SK-N-SH treated with all-trans-retinoic acid at 6 μM for 48 hours (cell line): ENCODE measurements at regions not wholly inside any gene's neighbourhood (a gene's known extent, or its start where the extent isn't known, plus 50 kb on each side); places are given as distances from the start of the nearest gene placed in this dataset.

Source experiments
- ATAC-seq: fragments of 200-7000 bp; cut with Tn5 transposase; 3 replicates; pipeline ENCODE4 v1.9.1; 2020; ENCODE audit warnings: mild to moderate bottlenecking, moderate library complexity
- ARNTL ChIP-seq: fragments of 450-650 bp; formaldehyde crosslinking; IDR thresholded peaks from 2 replicates; pipeline ENCODE4 v1.5.0; 2020; ENCODE audit warnings: low read depth, mild to moderate bottlenecking, moderate library complexity, borderline replicate concordance
- BACH2 ChIP-seq: fragments of 250-450 bp; sonication (Bioruptor Pico); IDR thresholded peaks from 2 replicates; pipeline ENCODE4 v1.9.0; 2021; ENCODE audit warnings: mild to moderate bottlenecking, borderline replicate concordance
- CREB5 ChIP-seq: fragments of 250-450 bp; sonication (Bioruptor Pico); IDR thresholded peaks from 2 replicates; pipeline ENCODE4 v1.5.1; 2020; ENCODE audit warnings: low read depth, mild to moderate bottlenecking, moderate library complexity
- CSRNP3 ChIP-seq: fragments of 250-450 bp; sonication (Bioruptor Pico); IDR thresholded peaks from 2 replicates; pipeline ENCODE4 v1.5.1; 2021; ENCODE audit warnings: mild to moderate bottlenecking, moderate library complexity
- ESRRG ChIP-seq: fragments of 250-450 bp; sonication (Bioruptor Pico); IDR thresholded peaks from 2 replicates; pipeline ENCODE4 v1.6.1; 2021; ENCODE audit warnings: mild to moderate bottlenecking
- GLIS3 ChIP-seq: fragments of 250-450 bp; sonication (Bioruptor Pico); IDR thresholded peaks from 2 replicates; pipeline ENCODE4 v1.5.0; 2020; ENCODE audit warnings: mild to moderate bottlenecking, moderate library complexity
- ISL1 ChIP-seq: fragments of 250-450 bp; sonication (Bioruptor Pico); IDR thresholded peaks from 2 replicates; pipeline ENCODE4 v2.1.2; 2022; ENCODE audit warnings: mild to moderate bottlenecking, moderate library complexity
- OSR1 ChIP-seq: fragments of 250-450 bp; sonication (Bioruptor Pico); IDR thresholded peaks from 2 replicates; pipeline ENCODE4 v1.8.0; 2022; ENCODE audit warnings: moderate library complexity, mild to moderate bottlenecking, inconsistent platforms
- PATZ1 ChIP-seq: fragments of 250-450 bp; sonication (Bioruptor Pico); IDR thresholded peaks from 2 replicates; pipeline ENCODE4 v1.8.0; 2020; ENCODE audit warnings: mild to moderate bottlenecking, moderate library complexity, borderline replicate concordance
- PPARA ChIP-seq: fragments of 250-450 bp; sonication (Bioruptor Pico); IDR thresholded peaks from 2 replicates; pipeline ENCODE4 v1.5.0; 2020; ENCODE audit warnings: mild to moderate bottlenecking, borderline replicate concordance
- RARB ChIP-seq: fragments of 250-450 bp; sonication (Bioruptor Pico); IDR thresholded peaks from 2 replicates; pipeline ENCODE4 v1.8.0; 2021; ENCODE audit warnings: mild to moderate bottlenecking, moderate library complexity
- SNAI2 ChIP-seq: fragments of 250-450 bp; sonication (Bioruptor Pico); IDR thresholded peaks from 2 replicates; pipeline ENCODE4 v1.5.0; 2020; ENCODE audit warnings: mild to moderate bottlenecking, moderate library complexity
- TCF4 ChIP-seq: fragments of 250-450 bp; sonication (Bioruptor Pico); IDR thresholded peaks from 2 replicates; pipeline ENCODE4 v1.8.0; 2021; ENCODE audit warnings: mild to moderate bottlenecking, moderate library complexity, borderline replicate concordance
- TOX ChIP-seq: fragments of 250-450 bp; sonication (Bioruptor Pico); IDR thresholded peaks from 2 replicates; pipeline ENCODE4 v1.8.0; 2021; ENCODE audit warnings: mild to moderate bottlenecking, moderate library complexity, borderline replicate concordance
- ZC3H10 ChIP-seq: fragments of 250-450 bp; sonication (Bioruptor Pico); IDR thresholded peaks from 2 replicates; pipeline ENCODE4 v1.5.1; 2021; ENCODE audit warnings: mild to moderate bottlenecking, moderate library complexity
- ZFP3 ChIP-seq: fragments of 250-450 bp; sonication (Bioruptor Pico); IDR thresholded peaks from 2 replicates; pipeline ENCODE4 v1.5.0; 2020; ENCODE audit warnings: mild to moderate bottlenecking, moderate library complexity
- ZFP30 ChIP-seq: fragments of 450-650 bp; formaldehyde crosslinking; IDR thresholded peaks from 2 replicates; pipeline ENCODE4 v1.5.0; 2022; ENCODE audit warnings: mild to moderate bottlenecking, moderate library complexity
- ZNF565 ChIP-seq: fragments of 450-650 bp; formaldehyde crosslinking; conservative IDR thresholded peaks from 2 replicates; pipeline ENCODE4 v1.5.0; 2020; ENCODE audit warnings: low read depth, mild to moderate bottlenecking, moderate library complexity
- ZNF70 ChIP-seq: fragments of 450-650 bp; formaldehyde crosslinking; IDR thresholded peaks from 2 replicates; pipeline ENCODE4 v1.5.0; 2020; ENCODE audit warnings: mild to moderate bottlenecking, moderate library complexity
- ZNF8 ChIP-seq: fragments of 450-650 bp; formaldehyde crosslinking; IDR thresholded peaks from 2 replicates; pipeline ENCODE4 v1.5.0; 2020; ENCODE audit warnings: mild to moderate bottlenecking, moderate library complexity
- TF ChIP-seq, protein P1 (sequence below): fragments of 250-450 bp; sonication (Bioruptor Pico); IDR thresholded peaks from 2 replicates; pipeline ENCODE4 v1.8.0; 2021; ENCODE audit warnings: low read depth, mild to moderate bottlenecking, moderate library complexity, borderline replicate concordance
- TF ChIP-seq, protein P2 (sequence below): fragments of 250-450 bp; sonication (Bioruptor Pico); IDR thresholded peaks from 2 replicates; pipeline ENCODE4 v1.5.0; 2020; ENCODE audit warnings: mild to moderate bottlenecking, moderate library complexity

DNA sequence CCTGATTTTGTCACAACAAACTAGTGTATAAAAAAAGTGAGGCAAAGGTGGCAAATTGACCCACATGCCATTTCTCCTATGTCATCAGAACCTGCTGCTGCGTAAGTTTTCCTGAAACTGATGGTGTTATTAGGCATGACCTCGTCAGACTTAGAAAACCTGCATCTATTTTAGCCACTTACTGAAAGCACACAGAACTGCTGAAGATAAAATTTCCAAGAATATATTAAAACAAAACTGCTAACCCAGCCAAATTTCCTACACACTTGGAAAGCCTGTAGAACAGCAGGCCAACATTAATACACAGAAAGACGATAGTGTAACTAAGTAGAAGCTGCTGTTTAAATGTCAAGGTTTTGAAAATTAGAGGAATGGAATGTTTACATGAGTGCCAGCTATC, 674.5 kb upstream of the CXADR start:
- ATAC-seq = peak; percentile 58
- no peak for TF ChIP-seq OSR1 (CRISPR knock-in tag)
- no peak for TF ChIP-seq CREB5 (CRISPR knock-in tag)
- TF ChIP-seq SNAI2 (CRISPR knock-in tag) = no peak
- TF ChIP-seq BACH2 = no peak
- TF ChIP-seq TOX (CRISPR knock-in tag) = no peak
- TF ChIP-seq RARB = no peak
- TF ChIP-seq ESRRG (CRISPR knock-in tag) = no peak
- TF ChIP-seq, protein P1, sequence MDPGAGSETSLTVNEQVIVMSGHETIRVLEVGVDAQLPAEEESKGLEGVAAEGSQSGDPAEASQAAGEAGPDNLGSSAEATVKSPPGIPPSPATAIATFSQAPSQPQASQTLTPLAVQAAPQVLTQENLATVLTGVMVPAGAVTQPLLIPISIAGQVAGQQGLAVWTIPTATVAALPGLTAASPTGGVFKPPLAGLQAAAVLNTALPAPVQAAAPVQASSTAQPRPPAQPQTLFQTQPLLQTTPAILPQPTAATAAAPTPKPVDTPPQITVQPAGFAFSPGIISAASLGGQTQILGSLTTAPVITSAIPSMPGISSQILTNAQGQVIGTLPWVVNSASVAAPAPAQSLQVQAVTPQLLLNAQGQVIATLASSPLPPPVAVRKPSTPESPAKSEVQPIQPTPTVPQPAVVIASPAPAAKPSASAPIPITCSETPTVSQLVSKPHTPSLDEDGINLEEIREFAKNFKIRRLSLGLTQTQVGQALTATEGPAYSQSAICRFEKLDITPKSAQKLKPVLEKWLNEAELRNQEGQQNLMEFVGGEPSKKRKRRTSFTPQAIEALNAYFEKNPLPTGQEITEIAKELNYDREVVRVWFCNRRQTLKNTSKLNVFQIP (CRISPR knock-in tag) = no peak
- TF ChIP-seq PPARA (CRISPR knock-in tag) = no peak
- no peak for TF ChIP-seq ZC3H10
- TF ChIP-seq ISL1 (CRISPR knock-in tag) = no peak
- no peak for TF ChIP-seq ZFP30 (CRISPR knock-in tag)
- no peak for TF ChIP-seq ARNTL (CRISPR knock-in tag)

DNA sequence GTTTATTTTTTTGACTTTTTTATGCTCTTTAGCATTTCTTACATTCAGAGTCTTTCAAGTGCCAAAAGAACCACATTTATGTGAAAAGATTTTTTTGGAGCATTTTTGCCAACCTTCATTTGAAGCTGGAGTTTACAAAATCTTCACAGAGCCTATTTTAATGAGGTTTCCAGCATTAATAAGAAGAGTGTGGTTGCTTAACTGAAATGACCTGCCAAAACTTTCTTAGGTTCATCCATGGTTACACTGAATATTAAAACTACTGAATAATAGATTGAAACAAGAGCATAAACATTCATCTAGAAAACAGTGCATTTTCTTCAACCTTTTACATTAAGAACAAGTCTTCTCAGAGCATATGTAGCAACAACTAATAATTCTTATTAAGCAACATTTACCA, 672.3 kb upstream of the CXADR start:
- no peak for TF ChIP-seq ZC3H10
- no peak for TF ChIP-seq ESRRG (CRISPR knock-in tag)
- TF ChIP-seq SNAI2 (CRISPR knock-in tag) = no peak
- TF ChIP-seq ARNTL (CRISPR knock-in tag) = no peak
- TF ChIP-seq PATZ1 (CRISPR knock-in tag) = no peak
- TF ChIP-seq ZNF565 = no peak
- no peak for TF ChIP-seq OSR1 (CRISPR knock-in tag)
- ATAC-seq = no peak

DNA sequence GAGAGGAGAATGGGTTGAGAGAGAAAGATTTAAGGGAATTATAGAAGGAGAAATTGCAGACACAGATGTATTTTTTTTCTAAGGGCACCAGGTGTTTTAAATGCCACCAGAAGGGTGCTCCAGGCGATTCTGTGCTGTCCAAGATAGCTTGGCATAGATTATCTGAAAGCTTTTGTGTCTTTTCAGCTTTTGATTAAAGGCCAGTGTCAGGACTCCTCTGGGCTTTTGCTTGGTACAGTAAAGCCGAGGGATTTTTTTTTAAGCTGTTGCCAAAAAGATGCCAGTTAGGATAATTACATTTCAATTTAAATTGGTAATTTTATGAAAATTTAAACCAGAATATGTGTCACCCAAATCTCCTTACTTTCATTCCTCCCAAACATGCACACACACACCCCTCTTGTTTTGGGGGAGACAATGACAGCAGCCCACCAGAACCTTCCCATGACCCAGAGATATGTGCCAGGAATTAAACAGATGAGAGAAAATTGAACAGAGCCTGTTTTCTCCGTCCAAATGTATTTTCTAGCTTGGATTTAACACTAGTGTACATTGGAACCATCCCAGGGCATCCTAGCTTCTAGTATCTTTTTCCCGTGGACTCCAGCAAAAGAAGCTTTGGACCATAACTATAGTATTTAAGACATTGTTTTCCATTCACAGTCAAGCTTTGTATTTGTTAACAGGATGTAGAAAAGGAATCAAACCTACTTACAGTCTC, 670.7 kb upstream of the CXADR start:
- ATAC-seq = no peak
- TF ChIP-seq ZC3H10 = no peak
- TF ChIP-seq, protein P2, sequence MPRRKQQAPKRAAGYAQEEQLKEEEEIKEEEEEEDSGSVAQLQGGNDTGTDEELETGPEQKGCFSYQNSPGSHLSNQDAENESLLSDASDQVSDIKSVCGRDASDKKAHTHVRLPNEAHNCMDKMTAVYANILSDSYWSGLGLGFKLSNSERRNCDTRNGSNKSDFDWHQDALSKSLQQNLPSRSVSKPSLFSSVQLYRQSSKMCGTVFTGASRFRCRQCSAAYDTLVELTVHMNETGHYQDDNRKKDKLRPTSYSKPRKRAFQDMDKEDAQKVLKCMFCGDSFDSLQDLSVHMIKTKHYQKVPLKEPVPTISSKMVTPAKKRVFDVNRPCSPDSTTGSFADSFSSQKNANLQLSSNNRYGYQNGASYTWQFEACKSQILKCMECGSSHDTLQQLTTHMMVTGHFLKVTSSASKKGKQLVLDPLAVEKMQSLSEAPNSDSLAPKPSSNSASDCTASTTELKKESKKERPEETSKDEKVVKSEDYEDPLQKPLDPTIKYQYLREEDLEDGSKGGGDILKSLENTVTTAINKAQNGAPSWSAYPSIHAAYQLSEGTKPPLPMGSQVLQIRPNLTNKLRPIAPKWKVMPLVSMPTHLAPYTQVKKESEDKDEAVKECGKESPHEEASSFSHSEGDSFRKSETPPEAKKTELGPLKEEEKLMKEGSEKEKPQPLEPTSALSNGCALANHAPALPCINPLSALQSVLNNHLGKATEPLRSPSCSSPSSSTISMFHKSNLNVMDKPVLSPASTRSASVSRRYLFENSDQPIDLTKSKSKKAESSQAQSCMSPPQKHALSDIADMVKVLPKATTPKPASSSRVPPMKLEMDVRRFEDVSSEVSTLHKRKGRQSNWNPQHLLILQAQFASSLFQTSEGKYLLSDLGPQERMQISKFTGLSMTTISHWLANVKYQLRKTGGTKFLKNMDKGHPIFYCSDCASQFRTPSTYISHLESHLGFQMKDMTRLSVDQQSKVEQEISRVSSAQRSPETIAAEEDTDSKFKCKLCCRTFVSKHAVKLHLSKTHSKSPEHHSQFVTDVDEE (CRISPR knock-in tag) = no peak
- no peak for TF ChIP-seq ZFP3 (CRISPR knock-in tag)
- TF ChIP-seq OSR1 (CRISPR knock-in tag) = no peak
- no peak for TF ChIP-seq ZNF70 (CRISPR knock-in tag)
- TF ChIP-seq ISL1 (CRISPR knock-in tag) = no peak
- TF ChIP-seq ZNF565 = no peak

DNA sequence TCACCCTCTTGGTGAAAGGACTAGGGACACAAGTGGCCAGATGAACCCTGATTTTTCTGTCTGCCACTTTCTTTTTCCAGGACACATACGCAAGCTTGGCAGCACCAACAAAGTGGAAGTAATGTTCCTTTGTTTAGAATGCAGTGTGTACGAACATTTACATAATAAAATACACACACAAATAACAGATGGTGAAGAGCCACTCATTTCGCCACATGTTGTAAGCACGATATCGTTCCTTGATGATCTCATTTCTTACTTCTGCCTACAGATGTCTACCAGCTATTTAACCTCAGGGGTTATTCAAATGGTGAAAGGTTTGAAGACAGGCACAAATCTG, 670.2 kb upstream of the CXADR start:
- TF ChIP-seq ZNF8 = no peak
- TF ChIP-seq ARNTL (CRISPR knock-in tag) = no peak
- no peak for TF ChIP-seq GLIS3
- TF ChIP-seq RARB = no peak
- no peak for TF ChIP-seq ISL1 (CRISPR knock-in tag)
- TF ChIP-seq CSRNP3 (CRISPR knock-in tag) = no peak
- TF ChIP-seq, protein P1 (CRISPR knock-in tag) = no peak
- no peak for TF ChIP-seq TCF4 (CRISPR knock-in tag)
- no peak for TF ChIP-seq SNAI2 (CRISPR knock-in tag)
- no peak for TF ChIP-seq ZFP3 (CRISPR knock-in tag)
- TF ChIP-seq CREB5 (CRISPR knock-in tag) = no peak
- TF ChIP-seq ESRRG (CRISPR knock-in tag) = no peak
- no peak for TF ChIP-seq ZNF565
- TF ChIP-seq, all 23 proteins: peak for 0

More for the DNA sequence above, 670.2 kb upstream of the CXADR start:
- no peak for ATAC-seq
